OCI-LY3 (cell line): ENCODE measurements at regions not wholly inside any gene's neighbourhood (a gene's known extent, or its start where the extent isn't known, plus 50 kb on each side); places are given as distances from the start of the nearest gene placed in this dataset.

Experiments used
- EZH2phosphoT487 ChIP-seq: fragments of 200-600 bp; shearing (Covaris generic); IDR thresholded peaks from 2 replicates; pipeline ENCODE4 v1.6.1; 2018; ENCODE audit warnings: antibody characterized with exemption, mixed run types, low read depth
- TF ChIP-seq, protein P1 (sequence below): fragments of 200-600, 300-600 bp; sonication (generic); IDR thresholded peaks from 2 replicates; pipeline ENCODE4 v1.5.1; 2014; ENCODE audit warnings: antibody characterized with exemption, low read length, low read depth

DNA sequence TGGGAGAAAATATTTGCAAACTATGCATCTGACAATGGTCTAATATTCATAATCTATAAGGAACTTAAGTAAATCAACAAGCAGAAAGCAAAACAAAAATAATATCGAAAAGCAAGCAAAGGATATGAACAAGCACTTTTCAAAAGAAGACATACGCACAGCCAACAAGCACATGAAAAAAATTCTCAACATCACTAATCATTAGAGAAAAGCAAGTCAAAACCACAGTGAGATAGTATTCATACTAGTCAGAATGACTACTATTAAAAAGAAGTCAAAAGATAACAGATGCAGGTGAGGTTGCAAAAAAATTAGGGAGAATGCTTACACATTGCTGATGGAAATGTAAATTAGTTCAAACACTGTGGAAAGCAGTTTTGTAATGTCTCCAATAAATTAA, 410.2 kb downstream of the MMUT start:
- TF ChIP-seq, protein P1, sequence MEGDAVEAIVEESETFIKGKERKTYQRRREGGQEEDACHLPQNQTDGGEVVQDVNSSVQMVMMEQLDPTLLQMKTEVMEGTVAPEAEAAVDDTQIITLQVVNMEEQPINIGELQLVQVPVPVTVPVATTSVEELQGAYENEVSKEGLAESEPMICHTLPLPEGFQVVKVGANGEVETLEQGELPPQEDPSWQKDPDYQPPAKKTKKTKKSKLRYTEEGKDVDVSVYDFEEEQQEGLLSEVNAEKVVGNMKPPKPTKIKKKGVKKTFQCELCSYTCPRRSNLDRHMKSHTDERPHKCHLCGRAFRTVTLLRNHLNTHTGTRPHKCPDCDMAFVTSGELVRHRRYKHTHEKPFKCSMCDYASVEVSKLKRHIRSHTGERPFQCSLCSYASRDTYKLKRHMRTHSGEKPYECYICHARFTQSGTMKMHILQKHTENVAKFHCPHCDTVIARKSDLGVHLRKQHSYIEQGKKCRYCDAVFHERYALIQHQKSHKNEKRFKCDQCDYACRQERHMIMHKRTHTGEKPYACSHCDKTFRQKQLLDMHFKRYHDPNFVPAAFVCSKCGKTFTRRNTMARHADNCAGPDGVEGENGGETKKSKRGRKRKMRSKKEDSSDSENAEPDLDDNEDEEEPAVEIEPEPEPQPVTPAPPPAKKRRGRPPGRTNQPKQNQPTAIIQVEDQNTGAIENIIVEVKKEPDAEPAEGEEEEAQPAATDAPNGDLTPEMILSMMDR = no peak
- no peak for TF ChIP-seq EZH2phosphoT487
